ENCODE measurements at regions not wholly inside any gene's neighbourhood (a gene's known extent, or its start where the extent isn't known, plus 50 kb on each side); places are given as distances from the start of the nearest gene placed in this dataset.

DNA sequence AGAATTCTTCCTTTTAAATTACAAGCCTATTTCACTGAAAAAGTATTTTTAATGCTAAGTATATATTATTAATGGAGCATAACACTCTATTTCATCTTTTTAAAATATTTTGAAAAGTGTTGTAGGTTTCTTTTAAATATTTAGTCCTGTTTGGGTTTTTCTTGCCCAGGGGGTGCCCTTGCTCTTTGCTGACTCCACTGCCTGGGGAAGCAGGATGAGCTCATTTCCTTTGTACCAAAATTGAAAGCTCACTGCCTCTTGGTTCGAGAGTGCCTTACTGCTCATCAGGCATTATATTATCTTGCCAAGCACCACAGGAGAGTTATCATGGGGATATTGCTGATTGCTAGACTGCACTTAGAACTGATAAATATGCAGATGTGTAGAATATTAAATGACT, 819.2 kb downstream of the PCDH18 start:
- no peak overlapping the region for H2AFZ ChIP-seq (ENCODE audit: low read length)
- no peaks in the 10 kb centered on the region for H4K20me1 ChIP-seq (ENCODE audit: insufficient read depth, low read depth, low read length)
- no peaks in the 10 kb centered on the region; the same call in 1 of the 2 replicates for H3K9me3 ChIP-seq (ENCODE audit: low read length)
- no peaks in the 10 kb centered on the region for H3K9me2 ChIP-seq (replicated peaks; ENCODE audit: insufficient read depth, low read length)
- H3K79me2 ChIP-seq (ENCODE audit: low read length), result no peaks in the 10 kb centered on the region
- H3K4me2 ChIP-seq (ENCODE audit: low read depth, low read length, poor library complexity, severe bottlenecking), result no peak overlapping the region
- DNase-seq, result no peak
- no peak overlapping the region for H3K9ac ChIP-seq (ENCODE audit: low read length)
- no peak overlapping the region for H3K4me3 ChIP-seq (ENCODE audit: low read length)
- no peaks in the 10 kb centered on the region for H3K27me3 ChIP-seq (ENCODE audit: low read length)
- H3K4me1 ChIP-seq (ENCODE audit: low read length), result no peaks in the 10 kb centered on the region
- no peaks in the 10 kb centered on the region for H3K36me3 ChIP-seq (ENCODE audit: insufficient read depth, low read length)
- H3K27ac ChIP-seq (ENCODE audit: low read length), result no peak overlapping the region

- H4K20me1 ChIP-seq (ENCODE audit: insufficient read depth, low read depth, low read length), result no peaks in the 10 kb centered on the region
These were observed 822.4 kb downstream of the PCDH18 start for GRCh38 chr4:136709897-136710296.

DNA sequence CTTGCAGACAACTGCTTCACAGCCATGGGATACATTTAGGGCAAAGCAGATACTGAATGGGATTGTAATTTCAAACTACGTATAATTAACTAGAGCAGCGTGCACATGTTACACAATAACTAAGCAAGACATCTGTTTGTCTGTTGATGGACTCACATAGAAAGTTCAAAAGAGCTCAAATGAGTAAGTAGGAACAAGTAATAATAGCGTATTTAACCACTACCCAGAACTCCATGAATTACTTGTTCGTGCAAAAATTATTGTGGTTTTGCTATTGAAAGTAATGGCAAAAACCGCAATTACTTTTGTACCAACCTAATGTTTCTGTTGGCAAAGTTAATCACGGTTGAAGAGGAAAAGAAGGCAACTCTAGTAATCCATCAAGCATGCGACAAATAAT, 825.4 kb downstream of the PCDH18 start:
- DNase-seq, result no peak
- Histone ChIP-seq H4K20me1 (ENCODE audit: insufficient read depth, low read depth, low read length) (no peaks in the 10 kb centered on the region), H3K79me2 (ENCODE audit: low read length) (no peaks in the 10 kb centered on the region), H3K4me2 (ENCODE audit: low read depth, low read length, poor library complexity, severe bottlenecking) (no peak overlapping the region), H3K27me3 (ENCODE audit: low read length) (no peaks in the 10 kb centered on the region), H3K9ac (ENCODE audit: low read length) (no peak overlapping the region), H3K36me3 (ENCODE audit: insufficient read depth, low read length) (no peaks in the 10 kb centered on the region), H3K9me3 (ENCODE audit: low read length) (peaks cover 9% of the 10 kb centered on the region; the same call in 1 of the 2 replicates), H3K27ac (ENCODE audit: low read length) (no peak overlapping the region), H3K4me3 (ENCODE audit: low read length) (no peak overlapping the region), H2AFZ (ENCODE audit: low read length) (no peak overlapping the region), H3K4me1 (ENCODE audit: low read length) (no peaks in the 10 kb centered on the region), H3K9me2 (replicated peaks; ENCODE audit: insufficient read depth, low read length) (no peaks in the 10 kb centered on the region)

More at GRCh38 chr4:136709897-136710296, 822.4 kb downstream of the PCDH18 start:
- H3K4me3 ChIP-seq (ENCODE audit: low read length), result no peak overlapping the region
- peaks cover 6% of the 10 kb centered on the region; the same call in 1 of the 2 replicates for H3K9me3 ChIP-seq (ENCODE audit: low read length)
- H3K27me3 ChIP-seq (ENCODE audit: low read length), result no peaks in the 10 kb centered on the region
- H3K9me2 ChIP-seq (replicated peaks; ENCODE audit: insufficient read depth, low read length), result no peaks in the 10 kb centered on the region
- no peaks in the 10 kb centered on the region for H3K4me1 ChIP-seq (ENCODE audit: low read length)
- H3K79me2 ChIP-seq (ENCODE audit: low read length), result no peaks in the 10 kb centered on the region
- no peak overlapping the region for H3K27ac ChIP-seq (ENCODE audit: low read length)
- no peak overlapping the region for H2AFZ ChIP-seq (ENCODE audit: low read length)
- H3K4me2 ChIP-seq (ENCODE audit: low read depth, low read length, poor library complexity, severe bottlenecking), result no peak overlapping the region
- no peaks in the 10 kb centered on the region for H3K36me3 ChIP-seq (ENCODE audit: insufficient read depth, low read length)
- no peak overlapping the region for H3K9ac ChIP-seq (ENCODE audit: low read length)
- DNase-seq, result no peak

GRCh38 chr4:136699905-136700304, 832.4 kb downstream of the PCDH18 start:
- Histone ChIP-seq H3K9ac (ENCODE audit: low read length) (no peak overlapping the region), H2AFZ (ENCODE audit: low read length) (no peak overlapping the region), H3K4me2 (ENCODE audit: low read depth, low read length, poor library complexity, severe bottlenecking) (no peak overlapping the region), H3K27me3 (ENCODE audit: low read length) (no peaks in the 10 kb centered on the region), H3K27ac (ENCODE audit: low read length) (no peak overlapping the region), H3K4me1 (ENCODE audit: low read length) (no peaks in the 10 kb centered on the region), H3K9me3 (ENCODE audit: low read length) (peaks cover 16% of the 10 kb centered on the region), H3K79me2 (ENCODE audit: low read length) (no peaks in the 10 kb centered on the region), H3K4me3 (ENCODE audit: low read length) (no peak overlapping the region), H3K36me3 (ENCODE audit: insufficient read depth, low read length) (no peaks in the 10 kb centered on the region), H4K20me1 (ENCODE audit: insufficient read depth, low read depth, low read length) (no peaks in the 10 kb centered on the region), H3K9me2 (replicated peaks; ENCODE audit: insufficient read depth, low read length) (no peaks in the 10 kb centered on the region)
- no peak for DNase-seq

DNA sequence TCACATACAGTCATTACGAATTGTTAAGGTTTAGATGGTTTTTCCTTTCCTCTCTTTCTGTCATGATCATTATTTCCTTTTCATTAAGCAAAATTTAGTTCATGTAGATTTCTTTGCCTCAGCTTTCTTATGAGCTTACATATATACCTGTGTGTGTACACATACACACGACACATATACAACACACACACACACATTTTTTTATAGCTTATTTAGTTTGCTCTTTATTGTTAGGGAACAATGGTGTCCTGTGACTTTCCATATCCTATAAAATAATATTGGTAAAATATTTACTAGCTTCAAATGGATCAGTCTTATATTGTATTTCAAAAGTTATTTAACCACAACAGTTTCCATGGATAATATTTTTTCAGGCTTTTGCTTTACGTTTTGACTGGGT, 840.7 kb downstream of the PCDH18 start:
- H3K4me1 ChIP-seq (ENCODE audit: low read length), result no peaks in the 10 kb centered on the region
- H3K27me3 ChIP-seq (ENCODE audit: low read length), result no peaks in the 10 kb centered on the region
- H3K9ac ChIP-seq (ENCODE audit: low read length), result no peak overlapping the region
- no peaks in the 10 kb centered on the region for H3K9me2 ChIP-seq (replicated peaks; ENCODE audit: insufficient read depth, low read length)
- H3K4me3 ChIP-seq (ENCODE audit: low read length), result no peak overlapping the region
- H3K27ac ChIP-seq (ENCODE audit: low read length), result no peak overlapping the region
- no peak overlapping the region for H2AFZ ChIP-seq (ENCODE audit: low read length)
- no peaks in the 10 kb centered on the region for H3K36me3 ChIP-seq (ENCODE audit: insufficient read depth, low read length)
- no peaks in the 10 kb centered on the region for H4K20me1 ChIP-seq (ENCODE audit: insufficient read depth, low read depth, low read length)
- no peak for DNase-seq
- peaks cover 10% of the 10 kb centered on the region; the same call in 1 of the 2 replicates for H3K9me3 ChIP-seq (ENCODE audit: low read length)
- no peak overlapping the region for H3K4me2 ChIP-seq (ENCODE audit: low read depth, low read length, poor library complexity, severe bottlenecking)
- no peaks in the 10 kb centered on the region for H3K79me2 ChIP-seq (ENCODE audit: low read length)

DNA sequence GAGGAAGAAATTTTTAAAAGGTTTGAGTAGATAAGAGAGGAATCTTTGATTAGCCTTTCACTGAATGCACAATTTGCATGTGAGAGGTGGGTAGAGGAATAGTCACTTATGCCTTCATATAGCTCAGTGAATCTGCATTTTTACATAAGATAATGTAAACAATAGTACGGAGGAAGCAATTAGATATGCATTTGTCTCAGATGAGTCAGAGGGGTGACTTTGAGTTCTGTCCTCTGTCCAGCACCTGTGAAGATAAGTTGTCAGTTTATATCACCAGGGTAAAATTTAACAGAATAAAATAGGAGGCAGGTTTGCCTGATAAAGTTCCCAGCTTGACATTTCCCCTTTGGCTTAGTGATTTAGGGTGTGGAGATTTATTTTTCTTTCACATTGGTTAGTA, 841.9 kb downstream of the PCDH18 start:
- Histone ChIP-seq H3K4me1 (ENCODE audit: low read length) (no peaks in the 10 kb centered on the region), H3K9me2 (replicated peaks; ENCODE audit: insufficient read depth, low read length) (no peaks in the 10 kb centered on the region), H3K9ac (ENCODE audit: low read length) (no peak overlapping the region), H3K36me3 (ENCODE audit: insufficient read depth, low read length) (no peaks in the 10 kb centered on the region), H4K20me1 (ENCODE audit: insufficient read depth, low read depth, low read length) (no peaks in the 10 kb centered on the region), H3K4me2 (ENCODE audit: low read depth, low read length, poor library complexity, severe bottlenecking) (no peak overlapping the region), H3K79me2 (ENCODE audit: low read length) (no peaks in the 10 kb centered on the region), H3K27ac (ENCODE audit: low read length) (no peak overlapping the region), H3K4me3 (ENCODE audit: low read length) (no peak overlapping the region), H2AFZ (ENCODE audit: low read length) (no peak overlapping the region), H3K9me3 (ENCODE audit: low read length) (peaks cover 7% of the 10 kb centered on the region; the same call in 1 of the 2 replicates), H3K27me3 (ENCODE audit: low read length) (no peaks in the 10 kb centered on the region)
- no peak for DNase-seq

DNA sequence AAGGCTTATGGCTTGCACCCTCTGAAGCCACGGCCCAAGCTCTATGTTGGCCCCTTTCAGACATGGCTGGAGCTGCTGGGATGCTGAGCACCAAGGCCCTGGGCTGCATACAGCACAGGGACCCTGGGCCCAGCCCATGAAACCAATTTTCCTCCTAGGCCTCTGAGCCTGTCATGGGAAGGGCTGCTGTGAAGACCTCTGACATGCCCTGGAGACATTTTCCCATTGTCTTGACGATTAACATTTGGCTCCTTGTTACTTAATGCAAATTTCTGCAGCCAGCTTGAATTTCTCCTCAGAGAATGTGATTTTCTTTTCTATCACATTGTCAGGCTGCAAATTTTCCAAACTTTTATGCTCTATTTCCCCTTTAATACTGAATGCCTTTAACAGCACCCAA, 844.7 kb downstream of the PCDH18 start:
- Histone ChIP-seq H3K27me3 (ENCODE audit: low read length) (no peaks in the 10 kb centered on the region), H3K27ac (ENCODE audit: low read length) (no peak overlapping the region), H3K9me3 (ENCODE audit: low read length) (peaks cover 4% of the 10 kb centered on the region; the same call in 1 of the 2 replicates), H3K9ac (ENCODE audit: low read length) (no peak overlapping the region), H3K4me2 (ENCODE audit: low read depth, low read length, poor library complexity, severe bottlenecking) (no peak overlapping the region), H3K4me1 (ENCODE audit: low read length) (no peaks in the 10 kb centered on the region), H3K79me2 (ENCODE audit: low read length) (no peaks in the 10 kb centered on the region), H4K20me1 (ENCODE audit: insufficient read depth, low read depth, low read length) (no peaks in the 10 kb centered on the region), H2AFZ (ENCODE audit: low read length) (no peak overlapping the region), H3K4me3 (ENCODE audit: low read length) (no peak overlapping the region), H3K9me2 (replicated peaks; ENCODE audit: insufficient read depth, low read length) (no peaks in the 10 kb centered on the region), H3K36me3 (ENCODE audit: insufficient read depth, low read length) (no peaks in the 10 kb centered on the region)
- DNase-seq, result no peak

GRCh38 chr4:136687118-136687517, 845.2 kb downstream of the PCDH18 start:
- no peaks in the 10 kb centered on the region for H3K36me3 ChIP-seq (ENCODE audit: insufficient read depth, low read length)
- H3K9me3 ChIP-seq (ENCODE audit: low read length), result peaks cover 6% of the 10 kb centered on the region; the same call in 1 of the 2 replicates
- no peak overlapping the region for H3K9ac ChIP-seq (ENCODE audit: low read length)
- H3K27me3 ChIP-seq (ENCODE audit: low read length), result no peaks in the 10 kb centered on the region
- H2AFZ ChIP-seq (ENCODE audit: low read length), result no peak overlapping the region
- no peak overlapping the region for H3K4me3 ChIP-seq (ENCODE audit: low read length)
- H3K4me2 ChIP-seq (ENCODE audit: low read depth, low read length, poor library complexity, severe bottlenecking), result no peak overlapping the region
- no peaks in the 10 kb centered on the region for H3K4me1 ChIP-seq (ENCODE audit: low read length)
- no peaks in the 10 kb centered on the region for H3K79me2 ChIP-seq (ENCODE audit: low read length)
- no peaks in the 10 kb centered on the region for H4K20me1 ChIP-seq (ENCODE audit: insufficient read depth, low read depth, low read length)
- no peak overlapping the region for H3K27ac ChIP-seq (ENCODE audit: low read length)
- DNase-seq, result no peak
- H3K9me2 ChIP-seq (replicated peaks; ENCODE audit: insufficient read depth, low read length), result no peaks in the 10 kb centered on the region

GRCh38 chr4:136680761-136681160, 851.5 kb downstream of the PCDH18 start:
- H3K79me2 ChIP-seq (ENCODE audit: low read length), result no peaks in the 10 kb centered on the region
- no peaks in the 10 kb centered on the region for H3K9me2 ChIP-seq (replicated peaks; ENCODE audit: insufficient read depth, low read length)

More at GRCh38 chr4:136680761-136681160, 851.5 kb downstream of the PCDH18 start:
- H3K4me3 ChIP-seq (ENCODE audit: low read length), result no peak overlapping the region
- no peak overlapping the region for H2AFZ ChIP-seq (ENCODE audit: low read length)
- H3K9ac ChIP-seq (ENCODE audit: low read length), result no peak overlapping the region
- no peaks in the 10 kb centered on the region for H4K20me1 ChIP-seq (ENCODE audit: insufficient read depth, low read depth, low read length)
- H3K4me1 ChIP-seq (ENCODE audit: low read length), result no peaks in the 10 kb centered on the region
- no peaks in the 10 kb centered on the region for H3K36me3 ChIP-seq (ENCODE audit: insufficient read depth, low read length)
- H3K27ac ChIP-seq (ENCODE audit: low read length), result no peak overlapping the region
- H3K27me3 ChIP-seq (ENCODE audit: low read length), result no peaks in the 10 kb centered on the region
- peaks cover 3% of the 10 kb centered on the region; the same call in 1 of the 2 replicates for H3K9me3 ChIP-seq (ENCODE audit: low read length)
- no peak for DNase-seq
- H3K4me2 ChIP-seq (ENCODE audit: low read depth, low read length, poor library complexity, severe bottlenecking), result no peak overlapping the region
